Lower lobe of right lung (tissue), 2 donors: ENCODE measurements at regions not wholly inside any gene's neighbourhood (a gene's known extent, or its start where the extent isn't known, plus 50 kb on each side); places are given as distances from the start of the nearest gene placed in this dataset.
"Not testable (repeated sequence)": the region's sequence is repeated elsewhere in the genome, so short reads cannot be mapped to it uniquely, and the experiment has no call there.

Experiments used
- ATAC-seq, 2 donors: fragments of 200-7000 bp; cut with Tn5 transposase; one replicate each; pipeline ENCODE4 v1.9.1; 2020 to 2022; ENCODE audit warnings: mild to moderate bottlenecking in 2 of 2, moderate library complexity in 2 of 2
- DNase-seq: peaks from one replicate; pipeline ENCODE4 v3.0.0-alpha.2; 2020
- H3K27ac ChIP-seq: fragments of 200-600 bp; one replicate; pipeline ENCODE4 v1.8.0; 2022
- H3K27me3 ChIP-seq: fragments of 200-600 bp; one replicate; pipeline ENCODE4 v1.8.0; 2022; ENCODE audit warnings: low read depth
- H3K36me3 ChIP-seq: fragments of 200-600 bp; one replicate; pipeline ENCODE4 v1.8.0; 2022; ENCODE audit warnings: mild to moderate bottlenecking
- H3K4me1 ChIP-seq: fragments of 200-600 bp; one replicate; pipeline ENCODE4 v1.8.0; 2022
- H3K4me3 ChIP-seq: fragments of 200-600 bp; one replicate; pipeline ENCODE4 v1.8.0; 2022; ENCODE audit warnings: mild to moderate bottlenecking
- H3K9me3 ChIP-seq: fragments of 200-600 bp; one replicate; pipeline ENCODE4 v1.8.0; 2022
- CTCF ChIP-seq: fragments of 200-600 bp; IDR thresholded peaks from one replicate; pipeline ENCODE4 v1.8.0; 2022; ENCODE audit warnings: antibody characterized with exemption, mild to moderate bottlenecking
- intact Hi-C: fragments of 100-400 bp; cut with DNase I; formaldehyde crosslinking; loops from one replicate; pipeline ENCODE4 v1.11.0; 2022
- donor health status: DM: no; HTN: yes; CAD: no; lungs with severe emphysema.

- ATAC-seq (no peak), DNase-seq (no peak)
- no peaks in the 10 kb centered on the region for H3K4me1 ChIP-seq
- no peaks in the 10 kb centered on the region for H3K9me3 ChIP-seq
- TF ChIP-seq CTCF, result no peak
- H3K4me3 ChIP-seq, result no peak overlapping the region
- intact Hi-C loops, result no loop called here
- no peak overlapping the region for H3K27ac ChIP-seq
- H3K36me3 ChIP-seq, result no peaks in the 10 kb centered on the region
- H3K27me3 ChIP-seq, result no peaks in the 10 kb centered on the region
Observed at GRCh38 chrX:109089359-109089758, 353.0 kb upstream of the IRS4 start.

GRCh38 chrX:109077788-109078187 is 341.4 kb upstream of the IRS4 start:
- Histone ChIP-seq H3K4me3 (no peak overlapping the region), H3K27ac (no peak overlapping the region), H3K9me3 (no peaks in the 10 kb centered on the region), H3K27me3 (no peaks in the 10 kb centered on the region), H3K36me3 (no peaks in the 10 kb centered on the region), H3K4me1 (no peaks in the 10 kb centered on the region)
- ATAC-seq (no peak), DNase-seq (no peak)
- intact Hi-C loops, result no loop called here
- TF ChIP-seq CTCF, result no peak

- H3K4me3 ChIP-seq, H3K27me3 ChIP-seq, H3K9me3 ChIP-seq, ATAC-seq, H3K36me3 ChIP-seq, H3K27ac ChIP-seq, H3K4me1 ChIP-seq, intact Hi-C loops: not testable (repeated sequence)
- DNase-seq, result peak; percentile 24
Observed at GRCh38 chrX:109054181-109054581, 317.8 kb upstream of the IRS4 start.

GRCh38 chrX:109049903-109050302 is 313.5 kb upstream of the IRS4 start:
- intact Hi-C loops, result no loop called here
- DNase-seq, result no peak
- ATAC-seq, result no peak
- Histone ChIP-seq H3K4me3 (no peak overlapping the region), H3K4me1 (no peaks in the 10 kb centered on the region), H3K27me3 (no peaks in the 10 kb centered on the region), H3K9me3 (no peaks in the 10 kb centered on the region), H3K36me3 (no peaks in the 10 kb centered on the region), H3K27ac (no peak overlapping the region)
- no peak for TF ChIP-seq CTCF

- Histone ChIP-seq H3K27ac (no peak overlapping the region), H3K4me3 (no peak overlapping the region), H3K9me3 (no peaks in the 10 kb centered on the region), H3K36me3 (no peaks in the 10 kb centered on the region), H3K4me1 (no peaks in the 10 kb centered on the region), H3K27me3 (no peaks in the 10 kb centered on the region)
- no peak for DNase-seq
- intact Hi-C loops, result no loop called here
- no peak for ATAC-seq
- no peak for TF ChIP-seq CTCF
Observed at GRCh38 chrX:109049416-109049815, 313.1 kb upstream of the IRS4 start.

GRCh38 chrX:109040057-109040456 is 303.7 kb upstream of the IRS4 start:
- DNase-seq (no peak), ATAC-seq (no peak)
- TF ChIP-seq CTCF, result no peak
- no peak overlapping the region for H3K27ac ChIP-seq
- H3K9me3 ChIP-seq, result no peaks in the 10 kb centered on the region
- no peaks in the 10 kb centered on the region for H3K27me3 ChIP-seq
- intact Hi-C loops, result no loop called here
- no peaks in the 10 kb centered on the region for H3K36me3 ChIP-seq
- H3K4me1 ChIP-seq, result no peaks in the 10 kb centered on the region
- H3K4me3 ChIP-seq, result no peak overlapping the region
